ENCODE measurements at regions not wholly inside any gene's neighbourhood (a gene's known extent, or its start where the extent isn't known, plus 50 kb on each side); places are given as distances from the start of the nearest gene placed in this dataset.

DNA sequence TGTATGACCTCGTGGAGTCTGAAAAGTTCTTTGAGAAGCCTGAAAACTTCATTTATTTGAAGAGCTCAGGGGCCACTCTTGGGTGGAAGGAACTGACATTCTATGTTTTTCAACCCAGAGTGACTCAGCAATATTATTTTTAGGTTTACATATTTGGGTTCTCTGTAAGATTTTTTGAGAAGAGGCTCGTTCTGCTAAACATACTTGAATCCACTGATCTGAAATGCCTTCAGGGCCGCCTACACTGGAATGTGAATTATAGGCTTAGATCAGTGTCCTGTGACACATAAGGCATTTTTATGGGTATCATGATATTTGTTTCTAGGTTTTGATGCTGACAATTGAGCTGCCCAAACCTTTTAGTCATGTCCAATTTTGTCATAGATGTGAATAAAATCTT is 86.2 kb downstream of the PSAT1 start:
- TF ChIP-seq EP300 (IDR thresholded peaks at IDR 0.05), result no peak
- TF ChIP-seq, protein P1, sequence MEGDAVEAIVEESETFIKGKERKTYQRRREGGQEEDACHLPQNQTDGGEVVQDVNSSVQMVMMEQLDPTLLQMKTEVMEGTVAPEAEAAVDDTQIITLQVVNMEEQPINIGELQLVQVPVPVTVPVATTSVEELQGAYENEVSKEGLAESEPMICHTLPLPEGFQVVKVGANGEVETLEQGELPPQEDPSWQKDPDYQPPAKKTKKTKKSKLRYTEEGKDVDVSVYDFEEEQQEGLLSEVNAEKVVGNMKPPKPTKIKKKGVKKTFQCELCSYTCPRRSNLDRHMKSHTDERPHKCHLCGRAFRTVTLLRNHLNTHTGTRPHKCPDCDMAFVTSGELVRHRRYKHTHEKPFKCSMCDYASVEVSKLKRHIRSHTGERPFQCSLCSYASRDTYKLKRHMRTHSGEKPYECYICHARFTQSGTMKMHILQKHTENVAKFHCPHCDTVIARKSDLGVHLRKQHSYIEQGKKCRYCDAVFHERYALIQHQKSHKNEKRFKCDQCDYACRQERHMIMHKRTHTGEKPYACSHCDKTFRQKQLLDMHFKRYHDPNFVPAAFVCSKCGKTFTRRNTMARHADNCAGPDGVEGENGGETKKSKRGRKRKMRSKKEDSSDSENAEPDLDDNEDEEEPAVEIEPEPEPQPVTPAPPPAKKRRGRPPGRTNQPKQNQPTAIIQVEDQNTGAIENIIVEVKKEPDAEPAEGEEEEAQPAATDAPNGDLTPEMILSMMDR (IDR thresholded peaks at IDR 0.05), result no peak

Measured in ovary (tissue), 3 donors.